Islet of Langerhans (tissue), 1 donor: ENCODE measurements at regions not wholly inside any gene's neighbourhood (a gene's known extent, or its start where the extent isn't known, plus 50 kb on each side); places are given as distances from the start of the nearest gene placed in this dataset.
"Not testable (repeated sequence)": the region's sequence is repeated elsewhere in the genome, so short reads cannot be mapped to it uniquely, and the experiment has no call there.

Experiments
- FAIRE-seq: peaks from one replicate; lab custom pipeline; 2011; peaks lifted over from hg19 to GRCh38; lab: Jason Lieb, UNC

GRCh38 chrX:71822314-71822713 lies 59.2 kb downstream of the CXorf49B start:
- not testable (repeated sequence) for FAIRE-seq

DNA sequence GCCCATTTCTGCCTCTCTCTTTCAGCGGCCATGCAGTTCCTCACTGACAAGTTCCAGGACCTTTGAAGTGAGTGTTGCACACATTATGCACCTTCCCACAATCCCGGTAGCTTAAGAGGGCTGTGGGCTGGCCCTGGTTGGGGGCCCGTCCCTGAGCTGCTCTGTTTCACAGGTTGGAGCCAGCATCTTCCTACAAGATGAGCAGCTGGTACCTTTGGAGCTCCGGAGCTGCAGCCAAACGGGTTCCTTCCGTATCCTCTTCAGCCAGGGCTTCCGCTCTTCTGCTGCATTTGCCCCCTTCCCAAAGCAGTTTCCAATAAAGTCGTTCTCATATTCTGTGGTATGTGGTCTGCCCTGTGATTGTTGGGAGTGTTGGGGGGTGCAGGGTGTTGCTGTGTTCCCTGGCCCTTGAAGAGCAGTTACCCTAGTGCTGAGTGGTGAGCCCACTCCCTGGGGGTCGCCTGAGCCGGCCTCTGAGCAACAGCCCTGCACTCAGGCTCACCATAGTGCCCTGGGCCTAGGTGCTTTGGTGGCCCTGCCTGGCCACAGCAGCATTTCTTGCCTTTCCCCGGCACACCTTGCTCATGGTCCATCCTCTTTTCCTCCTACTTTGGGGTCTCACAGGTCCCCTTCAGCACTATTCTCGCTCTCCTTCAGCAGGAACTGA lies 60.4 kb downstream of the CXorf49B start:
- FAIRE-seq: no peak

GRCh38 chrX:71828086-71828485 lies 64.9 kb downstream of the CXorf49B start:
- no peak for FAIRE-seq

- FAIRE-seq: not testable (repeated sequence)
Observed at GRCh38 chrX:71838092-71838491, 72.6 kb upstream of the NHSL2 start.

DNA sequence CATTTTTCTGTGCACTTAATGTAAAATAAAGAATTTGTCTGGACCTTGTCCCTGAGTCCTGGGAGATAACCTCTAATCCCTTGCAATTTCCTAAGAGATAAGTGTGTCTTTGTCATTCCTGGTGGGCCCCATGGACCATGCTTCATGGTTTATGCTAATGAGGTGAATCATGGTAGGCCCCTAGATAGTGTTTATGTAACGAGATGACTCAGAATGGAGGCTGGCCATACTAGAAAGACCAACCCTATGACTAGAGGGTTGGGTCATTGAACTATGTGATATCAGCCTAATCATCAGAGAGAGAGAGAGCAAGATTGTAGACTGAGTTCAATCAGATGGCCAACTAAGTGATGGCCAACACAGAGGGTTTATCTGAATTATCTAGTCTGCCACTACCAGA lies 64.2 kb upstream of the NHSL2 start:
- no peak for FAIRE-seq

DNA sequence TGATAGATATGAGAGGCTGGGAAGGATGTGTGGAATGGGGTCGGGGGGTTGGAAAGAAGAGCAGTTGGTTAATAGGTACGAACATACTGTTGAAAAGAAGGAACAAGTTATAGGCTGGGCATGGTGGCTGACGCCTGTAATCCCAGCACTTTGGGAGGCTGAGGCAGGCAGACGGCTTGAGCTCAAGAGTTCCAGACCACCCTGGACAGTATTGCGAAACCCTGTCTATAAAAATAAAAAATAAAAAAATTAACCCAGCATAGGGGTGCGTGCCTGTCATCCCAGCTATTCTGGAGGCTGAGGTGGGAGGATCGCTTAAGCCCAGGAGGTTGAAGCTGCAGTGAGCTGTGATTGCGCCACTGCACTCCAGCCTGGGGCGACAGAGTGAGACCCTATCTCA lies 58.5 kb upstream of the NHSL2 start:
- no peak for FAIRE-seq

DNA sequence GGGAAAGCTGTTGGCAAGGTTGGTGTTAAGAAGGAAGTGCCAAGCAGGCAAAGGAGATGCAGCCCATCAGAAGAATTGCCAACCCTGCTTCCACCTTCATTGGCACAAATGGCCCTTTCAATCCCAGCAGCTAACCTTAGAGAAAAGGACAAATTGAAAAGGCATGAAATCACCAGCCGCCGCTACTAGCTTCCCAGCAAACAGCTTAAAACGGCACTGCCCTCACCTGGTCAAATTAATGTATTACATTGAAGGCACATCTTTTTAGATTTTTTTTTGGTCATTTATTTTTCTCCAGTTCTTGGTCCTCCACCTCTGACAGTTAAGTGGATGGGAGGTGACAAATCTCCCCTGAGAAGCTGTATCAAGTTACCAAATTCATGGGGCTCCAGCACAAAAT lies 51.0 kb upstream of the NHSL2 start:
- peak; percentile 98 for FAIRE-seq
